ENCODE measurements at regions not wholly inside any gene's neighbourhood (a gene's known extent, or its start where the extent isn't known, plus 50 kb on each side); places are given as distances from the start of the nearest gene placed in this dataset.

DNA sequence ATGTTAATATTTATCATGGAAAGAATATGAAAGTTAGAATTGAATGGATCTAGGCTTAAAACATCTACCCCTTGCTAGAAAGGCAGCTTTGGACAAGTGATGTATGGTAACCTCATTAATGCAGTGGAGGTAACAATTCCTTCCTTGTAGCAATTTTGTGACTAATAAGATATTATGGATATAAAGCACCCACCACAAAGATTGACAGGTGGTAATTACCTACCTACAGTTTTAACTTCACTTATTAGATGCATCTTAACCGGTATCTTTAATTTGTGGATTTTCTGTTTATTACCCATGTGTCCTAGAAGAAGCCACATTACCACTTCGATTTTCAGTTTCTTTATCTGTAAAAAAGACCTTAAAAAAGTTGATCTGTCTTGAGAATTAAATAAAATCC lies 367.0 kb downstream of the DSC3 start:
- TF ChIP-seq POLR2A (IDR thresholded peaks at IDR 0.05): no peak
- TF ChIP-seq, protein P1, sequence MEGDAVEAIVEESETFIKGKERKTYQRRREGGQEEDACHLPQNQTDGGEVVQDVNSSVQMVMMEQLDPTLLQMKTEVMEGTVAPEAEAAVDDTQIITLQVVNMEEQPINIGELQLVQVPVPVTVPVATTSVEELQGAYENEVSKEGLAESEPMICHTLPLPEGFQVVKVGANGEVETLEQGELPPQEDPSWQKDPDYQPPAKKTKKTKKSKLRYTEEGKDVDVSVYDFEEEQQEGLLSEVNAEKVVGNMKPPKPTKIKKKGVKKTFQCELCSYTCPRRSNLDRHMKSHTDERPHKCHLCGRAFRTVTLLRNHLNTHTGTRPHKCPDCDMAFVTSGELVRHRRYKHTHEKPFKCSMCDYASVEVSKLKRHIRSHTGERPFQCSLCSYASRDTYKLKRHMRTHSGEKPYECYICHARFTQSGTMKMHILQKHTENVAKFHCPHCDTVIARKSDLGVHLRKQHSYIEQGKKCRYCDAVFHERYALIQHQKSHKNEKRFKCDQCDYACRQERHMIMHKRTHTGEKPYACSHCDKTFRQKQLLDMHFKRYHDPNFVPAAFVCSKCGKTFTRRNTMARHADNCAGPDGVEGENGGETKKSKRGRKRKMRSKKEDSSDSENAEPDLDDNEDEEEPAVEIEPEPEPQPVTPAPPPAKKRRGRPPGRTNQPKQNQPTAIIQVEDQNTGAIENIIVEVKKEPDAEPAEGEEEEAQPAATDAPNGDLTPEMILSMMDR (IDR thresholded peaks at IDR 0.05): no peak

All from body of pancreas (tissue), 4 donors.